IPS-NIHi7 (cell line): ENCODE measurements at regions not wholly inside any gene's neighbourhood (a gene's known extent, or its start where the extent isn't known, plus 50 kb on each side); places are given as distances from the start of the nearest gene placed in this dataset.
"Not testable (repeated sequence)": the region's sequence is repeated elsewhere in the genome, so short reads cannot be mapped to it uniquely, and the experiment has no call there.

Experiments used
- DNase-seq: peaks from one replicate; pipeline ENCODE4 v3.0.0; 2012; ENCODE audit warnings: mixed read lengths; ENCODE audit errors: extremely low spot score

- DNase-seq: peak; percentile 44
Measured at GRCh38 chr12:44457465-44457864, 418.6 kb downstream of the NELL2 start.

DNA sequence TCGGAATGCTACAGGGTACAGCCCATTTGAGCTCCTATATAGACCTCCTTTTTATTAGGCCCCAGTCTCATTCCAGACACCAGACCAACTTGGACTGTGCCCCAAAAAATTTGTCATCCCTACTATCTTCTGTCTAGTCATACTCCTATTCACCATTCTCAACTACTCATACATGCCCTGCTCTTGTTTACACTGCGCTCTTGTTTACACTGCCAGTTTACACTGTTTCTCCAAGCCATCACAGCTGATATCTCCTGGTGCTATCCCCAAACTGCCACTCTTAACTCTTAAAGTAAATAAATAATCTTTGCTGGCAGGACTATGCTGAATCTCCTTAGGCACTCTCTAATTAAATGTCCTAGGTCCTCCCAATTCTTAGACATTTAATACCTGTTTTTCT lies 421.2 kb downstream of the NELL2 start:
- not testable (repeated sequence) for DNase-seq

DNA sequence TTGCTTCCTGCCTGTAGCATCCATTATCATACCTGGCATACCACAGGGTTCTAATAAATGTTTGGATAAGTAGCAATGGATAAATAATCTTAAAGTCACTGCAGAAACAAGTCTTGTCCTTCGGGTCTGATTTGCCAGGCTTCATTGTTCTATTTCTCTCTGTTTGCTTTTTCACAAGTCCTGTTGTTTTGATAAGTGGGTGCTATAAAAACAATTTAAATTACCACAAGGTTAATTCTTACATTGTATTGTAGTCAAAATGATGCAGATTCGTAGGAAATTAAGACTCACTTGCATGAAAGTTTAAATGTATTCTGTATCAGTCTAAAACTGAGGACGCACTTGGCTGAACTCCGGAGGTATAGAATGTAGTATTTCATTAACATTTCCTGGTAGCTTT lies 429.9 kb downstream of the NELL2 start:
- DNase-seq: no peak

GRCh38 chr12:44441155-44441554 lies 435.0 kb downstream of the NELL2 start:
- no peak for DNase-seq
